B cell (primary cell): ENCODE measurements at regions not wholly inside any gene's neighbourhood (a gene's known extent, or its start where the extent isn't known, plus 50 kb on each side); places are given as distances from the start of the nearest gene placed in this dataset.

Source experiments
- ATAC-seq: fragments of 200-7000 bp; cut with Tn5 transposase; one replicate; pipeline ENCODE4 v1.10.0; 2021; ENCODE audit warnings: low read depth, mild to moderate bottlenecking, moderate number of reproducible peaks, moderate library complexity
- CTCF ChIA-PET: fragments of 350-600 bp; sonication (Branson Sonifier 250); formaldehyde crosslinking; loops from one replicate; lab custom pipeline; 2021; ENCODE audit warnings: antibody characterized with exemption, inconsistent platforms; lab: Charles Lee
- POLR2A ChIA-PET: fragments of 350-600 bp; sonication (Branson Sonifier 250); formaldehyde crosslinking; loops from one replicate; lab custom pipeline; 2021; ENCODE audit warnings: antibody characterized with exemption; lab: Charles Lee
- DNase-seq: peaks from one replicate; pipeline ENCODE4 v3.0.0; 2013
- H2AFZ ChIP-seq: 2 replicates; pipeline ENCODE4 v1.6.1; 2012; ENCODE audit warnings: mild to moderate bottlenecking, low read depth, low read length; ENCODE audit not compliant: insufficient read depth, poor library complexity, severe bottlenecking
- H3K27ac ChIP-seq, 2 donors: 1 replicate in 1 of 2; 2 replicates in 1 of 2; pipeline ENCODE4 v1.5.1; 2012 to 2013; ENCODE audit warnings: low read length in 2 of 2, mild to moderate bottlenecking in 2 of 2, moderate library complexity in 1 of 2
- H3K27me3 ChIP-seq, 4 experiments: fragments of 200-600 bp in 1 of 4; sonication (generic) in 1 of 4; replicated peaks in 1 of 4; 1 replicate in 2 of 4; 2 replicates in 2 of 4; pipeline versions ENCODE4 v1.6.1 to v1.7.0; 2013 to 2016; ENCODE audit warnings: low read length in 3 of 4, mild to moderate bottlenecking in 2 of 4, mixed read lengths in 1 of 4, moderate library complexity in 1 of 4; ENCODE audit not compliant: insufficient read depth in 4 of 4, control insufficient read depth in 3 of 4; ENCODE audit errors: control extremely low read depth in 1 of 4
- H3K36me3 ChIP-seq, 2 experiments: replicated peaks in 1 of 2; 1 replicate in 1 of 2; 2 replicates in 1 of 2; pipeline versions ENCODE4 v1.6.1 to v1.7.1; 2013; ENCODE audit warnings: low read length in 1 of 2; ENCODE audit not compliant: insufficient read depth in 2 of 2, control insufficient read depth in 1 of 2; ENCODE audit errors: control extremely low read depth in 1 of 2, extremely low read depth in 1 of 2
- H3K4me1 ChIP-seq, 2 donors: fragments of 200-600 bp in 1 of 2; sonication (generic) in 1 of 2; 1 replicate in 1 of 2; 2 replicates in 1 of 2; pipeline versions ENCODE4 v1.5.1 to v1.6.1; 2013 to 2017; ENCODE audit warnings: low read length in 2 of 2; ENCODE audit not compliant: control insufficient read depth in 2 of 2, insufficient read depth in 2 of 2
- H3K4me2 ChIP-seq: replicated peaks from 2 replicates; pipeline ENCODE3; 2012; ENCODE audit warnings: mild to moderate bottlenecking, low read depth, low read length; ENCODE audit not compliant: poor library complexity, severe bottlenecking
- H3K4me3 ChIP-seq, 5 experiments: fragments of 200-600 bp in 1 of 5; sonication (generic) in 1 of 5; 1 replicate in 3 of 5; 2 replicates in 2 of 5; pipeline versions ENCODE4 v1.5.1 to v1.7.0; 2011 to 2016; ENCODE audit warnings: low read length in 4 of 5, mild to moderate bottlenecking in 4 of 5, low read depth in 2 of 5, control low read depth in 1 of 5, moderate library complexity in 1 of 5; ENCODE audit not compliant: insufficient read depth in 1 of 5; ENCODE audit errors: control extremely low read depth in 1 of 5, extremely low read depth in 1 of 5
- H3K79me2 ChIP-seq: fragments of 200-600 bp; sonication (generic); one replicate; pipeline ENCODE4 v1.6.0; 2016; ENCODE audit warnings: low read length; ENCODE audit not compliant: control insufficient read depth, insufficient read depth
- H3K9ac ChIP-seq: fragments of 200-600 bp; sonication (generic); 2 replicates; pipeline ENCODE4 v1.6.1; 2017; ENCODE audit warnings: mild to moderate bottlenecking, low read length, moderate library complexity
- H3K9me3 ChIP-seq, 3 donors: one replicate each; pipeline versions ENCODE4 v1.6.1 to v1.7.1; 2013; ENCODE audit warnings: low read length in 2 of 3; ENCODE audit not compliant: control insufficient read depth in 2 of 3, insufficient read depth in 1 of 3; ENCODE audit errors: control extremely low read depth in 1 of 3
- H4K20me1 ChIP-seq: 2 replicates; pipeline ENCODE4 v1.6.0; 2012; ENCODE audit warnings: mild to moderate bottlenecking, low read length; ENCODE audit not compliant: insufficient read depth, control insufficient read depth, poor library complexity, severe bottlenecking
- H3K27ac Mint-ChIP-seq: one replicate; pipeline ENCODE4 v1.8.0; 2021; ENCODE audit warnings: mixed read lengths
- H3K27me3 Mint-ChIP-seq: one replicate; pipeline ENCODE4 v1.8.0; 2021; ENCODE audit warnings: mixed read lengths
- H3K4me1 Mint-ChIP-seq: one replicate; pipeline ENCODE4 v1.8.0; 2021; ENCODE audit warnings: mixed read lengths
- H3K4me3 Mint-ChIP-seq: one replicate; pipeline ENCODE4 v1.8.0; 2021; ENCODE audit warnings: mixed read lengths
- H3K9me3 Mint-ChIP-seq: one replicate; pipeline ENCODE4 v1.8.0; 2022; ENCODE audit warnings: mixed read lengths; ENCODE audit not compliant: insufficient read depth
- CTCF ChIP-seq: fragments of 200-600 bp; IDR thresholded peaks from one replicate; pipeline ENCODE4 v1.8.0; 2022; ENCODE audit warnings: antibody characterized with exemption, mild to moderate bottlenecking
- EZH2 ChIP-seq: IDR thresholded peaks from 2 replicates; pipeline ENCODE4 v1.6.1; 2012; ENCODE audit warnings: borderline replicate concordance, low read depth, mild to moderate bottlenecking, moderate library complexity, low read length; ENCODE audit not compliant: insufficient read depth, poor library complexity, severe bottlenecking
- WGBS: methylation state at CpG from one replicate; pipeline ENCODE4 v1.1.5; 2013; ENCODE audit warnings: missing lambda C conversion rate; ENCODE audit not compliant: insufficient coverage; 5-methylcytosine and 5-hydroxymethylcytosine counted together
- intact Hi-C: fragments of 100-400 bp; cut with micrococcal nuclease; formaldehyde crosslinking; loops from one replicate; pipeline ENCODE4 v1.10.0; 2022

- Histone ChIP-seq H3K9me3 (no peaks in the 10 kb centered on the region), H3K79me2 (no peaks in the 10 kb centered on the region), H3K4me3 (no peak overlapping the region), H3K27me3 (no peaks in the 10 kb centered on the region), H2AFZ (no peak overlapping the region), H3K4me2 (no peak overlapping the region), H3K27ac (no peak overlapping the region), H4K20me1 (no peaks in the 10 kb centered on the region), H3K9ac (no peak overlapping the region), H3K36me3 (no peaks in the 10 kb centered on the region), H3K4me1 (no peaks in the 10 kb centered on the region)
- no peaks in the 10 kb centered on the region for H3K27me3 Mint-ChIP-seq
- H3K4me1 Mint-ChIP-seq: no peaks in the 10 kb centered on the region
- no peak overlapping the region for H3K4me3 Mint-ChIP-seq
- CTCF ChIA-PET: no interaction called here
- POLR2A ChIA-PET: no interaction called here
- H3K27ac Mint-ChIP-seq: no peak overlapping the region
- no peaks in the 10 kb centered on the region for H3K9me3 Mint-ChIP-seq
- intact Hi-C loops: no loop called here
- ATAC-seq (no peak), DNase-seq (no peak)
- TF ChIP-seq CTCF (no peak), EZH2 (no peak)
- no CpG with 5 or more reads among the region's 1 CpG for WGBS
Observed at GRCh38 chr21:16169779-16170178, 440.0 kb downstream of the USP25 start.

- intact Hi-C loops: no loop called here
- ATAC-seq (no peak), DNase-seq (no peak)
- Histone ChIP-seq H3K27me3 (no peaks in the 10 kb centered on the region), H3K36me3 (no peaks in the 10 kb centered on the region), H3K4me2 (no peak overlapping the region), H4K20me1 (no peaks in the 10 kb centered on the region), H3K79me2 (no peaks in the 10 kb centered on the region), H3K4me3 (no peak overlapping the region), H2AFZ (no peak overlapping the region), H3K9ac (no peak overlapping the region), H3K9me3 (no peaks in the 10 kb centered on the region), H3K4me1 (no peaks in the 10 kb centered on the region), H3K27ac (no peak overlapping the region)
- H3K9me3 Mint-ChIP-seq: no peaks in the 10 kb centered on the region
- no peaks in the 10 kb centered on the region for H3K4me1 Mint-ChIP-seq
- ChIA-PET CTCF (no interaction called here), POLR2A (no interaction called here)
- no peak overlapping the region for H3K27ac Mint-ChIP-seq
- no peak for TF ChIP-seq EZH2
- TF ChIP-seq CTCF: no peak
- no peaks in the 10 kb centered on the region for H3K27me3 Mint-ChIP-seq
- no peak overlapping the region for H3K4me3 Mint-ChIP-seq
Observed at GRCh38 chr21:16176570-16176969, 446.8 kb downstream of the USP25 start.
